Activated gamma-delta T cell treated with anti-CD3 and anti-CD28 coated beads, Interleukin-2, amount 50 U/mL, for 16 hours (primary cell): ENCODE measurements at regions not wholly inside any gene's neighbourhood (a gene's known extent, or its start where the extent isn't known, plus 50 kb on each side); places are given as distances from the start of the nearest gene placed in this dataset.

ENCODE experiments used
- DNase-seq: peaks from one replicate; pipeline ENCODE4 v3.0.0-alpha.2; 2020; ENCODE audit warnings: low read depth

DNA sequence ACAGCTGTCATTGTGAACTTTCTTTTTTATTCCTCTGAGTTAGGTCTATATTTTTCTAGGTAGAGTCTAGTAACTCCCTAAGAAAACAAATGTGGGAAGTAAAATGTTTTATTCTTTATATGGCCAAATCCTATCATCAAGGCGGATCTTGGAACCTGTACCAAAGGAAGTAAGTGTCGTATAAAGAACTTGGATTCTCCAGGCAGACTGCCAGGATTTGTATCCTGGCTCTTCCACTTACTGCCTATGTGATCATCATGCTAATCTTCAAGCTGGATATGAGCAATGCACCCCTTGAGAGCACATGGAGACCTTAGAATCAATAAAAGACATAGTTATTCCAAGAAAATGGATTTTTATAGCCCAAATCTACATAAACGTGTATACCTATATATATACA lies 286.5 kb downstream of the PCDH17 start:
- no peak for DNase-seq

- DNase-seq: no peak
These were observed 287.4 kb downstream of the PCDH17 start for GRCh38 chr13:57918913-57919312.

DNA sequence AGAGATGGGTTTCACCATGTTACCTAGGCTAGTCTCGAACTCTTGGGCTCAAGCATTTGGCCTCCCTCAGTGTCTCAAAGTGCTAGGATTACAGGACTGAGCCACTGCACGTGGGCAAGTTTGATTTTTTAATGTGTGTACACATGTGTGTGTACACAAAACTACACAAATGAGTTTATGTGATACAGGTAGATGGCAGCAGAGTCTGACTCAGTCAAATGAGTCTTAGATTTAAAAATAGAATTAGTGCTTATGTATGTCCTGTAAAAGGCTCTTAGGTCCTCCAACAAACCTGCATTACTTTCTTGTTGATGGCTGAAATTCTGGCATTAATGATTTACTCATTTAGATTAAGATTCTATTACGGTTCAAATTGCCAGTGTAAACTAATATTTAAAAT lies 293.7 kb downstream of the PCDH17 start:
- DNase-seq: no peak

DNA sequence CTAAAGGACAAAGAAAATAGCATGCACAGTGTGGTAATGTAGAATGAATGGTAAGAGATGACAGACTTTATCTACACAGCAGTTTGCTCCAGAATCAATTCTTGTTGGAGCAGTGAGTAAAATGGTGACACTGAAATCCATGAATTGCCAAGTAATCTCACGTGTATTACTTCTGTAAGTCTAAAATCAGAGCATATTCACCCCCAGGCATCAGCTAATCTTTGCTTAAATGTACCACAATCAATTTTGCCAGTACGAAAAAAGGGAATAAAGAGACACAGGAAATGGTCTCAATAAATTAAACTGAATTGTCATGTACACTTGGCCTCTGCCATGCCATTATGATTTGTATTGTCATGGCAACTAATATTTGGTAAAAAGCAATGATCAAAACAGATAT lies 294.2 kb downstream of the PCDH17 start:
- no peak for DNase-seq

- DNase-seq: no peak
These were observed 300.5 kb downstream of the PCDH17 start for GRCh38 chr13:57932061-57932460.

GRCh38 chr13:57933606-57934005 lies 302.1 kb downstream of the PCDH17 start:
- no peak for DNase-seq

DNA sequence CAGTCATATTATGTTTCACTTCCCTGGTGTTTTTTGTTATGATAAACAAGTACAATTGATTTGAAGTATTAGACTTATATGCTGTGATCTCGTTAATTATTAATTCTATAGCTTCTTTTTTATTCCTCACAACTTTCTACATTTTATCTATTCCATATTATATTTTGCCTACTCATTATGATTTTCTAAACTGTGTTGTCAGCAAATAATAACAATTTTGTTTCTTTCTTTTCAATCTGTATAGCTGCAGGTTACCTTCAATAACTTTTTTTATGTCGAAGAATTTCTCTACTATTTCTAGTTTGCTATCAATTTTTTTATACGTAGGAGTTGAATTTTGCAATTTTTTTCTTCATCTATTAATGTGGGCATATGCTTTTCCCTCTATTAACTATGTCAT lies 304.4 kb downstream of the PCDH17 start:
- DNase-seq: no peak

DNA sequence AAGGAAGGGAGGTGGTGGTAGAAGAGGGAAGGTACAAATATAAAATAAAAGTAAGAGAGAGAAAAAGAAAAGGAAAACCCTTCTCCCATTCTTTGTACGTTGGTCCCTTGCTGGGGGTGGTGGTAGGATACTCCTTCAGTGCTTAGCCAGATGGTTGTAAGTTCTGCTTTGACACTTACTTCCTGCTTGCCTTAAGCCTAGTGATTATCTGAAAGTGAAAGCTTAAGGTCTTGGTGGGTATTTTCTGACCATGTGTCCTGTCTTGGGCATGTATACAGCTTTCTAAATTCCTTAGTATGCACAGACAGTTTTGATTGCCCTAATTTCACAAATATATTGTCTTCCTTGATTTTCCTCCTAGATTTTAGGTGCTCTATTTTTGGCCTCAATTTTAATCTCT lies 314.8 kb downstream of the PCDH17 start:
- no peak for DNase-seq

GRCh38 chr13:57948884-57949283 lies 317.3 kb downstream of the PCDH17 start:
- no peak for DNase-seq

- no peak for DNase-seq
These were observed 338.4 kb downstream of the PCDH17 start for GRCh38 chr13:57969951-57970350.

DNA sequence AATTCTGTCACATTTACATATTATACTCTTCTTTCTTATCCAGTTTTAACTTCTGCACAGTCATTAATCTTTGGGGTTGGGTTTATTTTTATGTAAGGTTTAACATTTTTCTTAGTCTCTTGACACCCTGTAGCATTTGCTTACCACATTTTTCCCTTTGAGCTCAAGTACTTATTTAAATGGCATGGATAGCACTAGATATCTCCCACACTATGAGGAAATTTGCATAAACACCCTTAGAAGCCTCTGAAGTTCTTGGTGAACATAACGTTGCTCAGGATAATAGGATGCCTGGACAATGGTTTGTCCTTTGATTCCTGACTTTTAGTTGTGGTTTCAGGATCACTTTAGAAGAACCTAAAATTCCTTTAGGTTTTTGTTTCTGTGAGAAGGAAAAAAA lies 338.9 kb downstream of the PCDH17 start:
- DNase-seq: no peak

GRCh38 chr13:57982782-57983181 lies 351.2 kb downstream of the PCDH17 start:
- DNase-seq: no peak

DNA sequence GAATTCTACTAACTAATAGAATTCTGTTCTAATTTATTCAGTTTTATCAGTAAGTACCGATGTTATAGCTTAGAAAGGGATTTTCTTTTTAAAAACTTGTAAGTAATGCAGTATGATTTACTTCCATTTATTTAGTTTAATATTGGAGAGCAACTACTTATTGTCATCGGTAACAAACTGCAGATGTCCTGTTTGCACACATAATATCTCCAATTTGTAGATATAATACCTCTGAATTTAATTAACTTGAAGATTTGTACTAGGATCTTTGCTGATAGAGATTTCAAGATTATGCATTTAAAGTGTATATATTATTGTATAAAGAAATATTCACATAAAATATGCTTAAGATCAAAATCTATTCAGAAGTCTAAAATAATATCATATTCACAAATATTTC lies 356.7 kb downstream of the PCDH17 start:
- no peak for DNase-seq

DNA sequence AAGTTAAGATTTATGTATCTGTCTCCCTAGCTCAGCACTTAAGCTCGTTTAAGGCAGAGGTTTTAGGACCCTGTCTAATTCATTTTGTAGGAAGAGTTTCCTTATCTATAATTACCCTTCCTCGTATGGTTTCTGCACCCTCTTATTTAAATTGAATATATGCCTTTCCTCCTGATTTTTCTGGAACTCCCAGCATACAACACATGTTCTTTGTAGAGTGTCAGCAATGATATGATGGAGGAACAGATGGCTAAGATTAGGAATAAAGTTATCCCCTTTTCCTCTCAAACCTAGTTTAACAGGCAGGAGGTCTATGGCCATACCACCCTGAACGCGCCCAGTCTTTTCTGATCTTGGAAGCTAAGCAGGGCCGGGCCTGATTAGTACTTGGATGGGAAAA lies 359.5 kb downstream of the PCDH17 start:
- DNase-seq: no peak

DNA sequence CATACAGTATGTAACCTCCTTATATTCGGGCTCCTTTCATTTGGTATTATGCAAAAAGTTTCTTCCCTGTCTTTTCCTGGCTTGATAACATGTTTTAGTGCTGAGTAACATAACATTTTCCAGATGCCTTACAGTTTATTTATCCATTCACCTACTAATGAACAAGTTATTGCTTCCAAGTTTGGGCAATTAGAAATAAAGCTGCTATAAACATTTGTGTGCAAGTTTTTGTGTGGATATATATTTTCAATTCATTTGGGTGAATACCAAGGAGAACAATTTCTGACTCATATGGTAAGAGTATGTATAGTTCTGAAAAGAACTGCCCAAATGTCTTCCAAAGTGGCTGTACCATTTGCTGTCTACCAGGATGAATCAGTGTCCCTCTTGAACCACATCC lies 360.9 kb downstream of the PCDH17 start:
- no peak for DNase-seq

DNA sequence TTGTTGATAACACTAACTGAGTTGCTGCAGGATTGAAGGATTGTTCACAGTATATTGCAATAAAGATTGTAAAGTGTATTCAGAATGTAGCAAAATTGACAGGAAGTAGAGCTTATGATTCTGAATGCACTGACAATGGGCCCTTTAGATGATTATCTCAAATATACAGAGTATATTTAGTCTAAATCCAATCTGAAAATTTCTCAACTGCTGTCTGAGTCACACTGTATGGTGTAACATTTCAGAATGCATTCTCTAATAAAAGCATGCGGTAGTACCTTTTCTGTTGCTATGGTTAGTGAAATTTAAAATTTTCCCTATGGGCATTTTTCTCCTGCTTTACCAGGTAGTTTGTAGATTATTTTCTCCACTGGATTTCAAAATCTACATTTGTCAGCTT lies 365.2 kb downstream of the PCDH17 start:
- DNase-seq: no peak

DNA sequence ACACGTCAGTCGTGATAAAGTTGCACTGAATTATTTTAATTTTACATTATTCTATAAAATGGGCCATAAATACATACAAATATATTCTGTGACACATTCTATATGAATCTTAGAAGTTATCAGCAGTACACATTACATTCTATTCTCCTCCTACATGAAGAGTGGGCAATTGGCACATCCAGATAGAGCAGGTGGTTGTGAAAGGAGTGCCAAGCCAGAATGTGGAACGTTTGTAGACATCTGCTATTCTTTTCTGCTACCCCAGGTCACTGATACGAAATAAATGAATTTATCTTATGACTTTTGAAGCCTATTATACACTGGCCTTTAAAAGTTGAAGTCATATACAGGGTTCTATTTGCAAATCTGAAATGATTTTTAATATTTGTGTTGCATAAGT lies 373.2 kb downstream of the PCDH17 start:
- DNase-seq: no peak

DNA sequence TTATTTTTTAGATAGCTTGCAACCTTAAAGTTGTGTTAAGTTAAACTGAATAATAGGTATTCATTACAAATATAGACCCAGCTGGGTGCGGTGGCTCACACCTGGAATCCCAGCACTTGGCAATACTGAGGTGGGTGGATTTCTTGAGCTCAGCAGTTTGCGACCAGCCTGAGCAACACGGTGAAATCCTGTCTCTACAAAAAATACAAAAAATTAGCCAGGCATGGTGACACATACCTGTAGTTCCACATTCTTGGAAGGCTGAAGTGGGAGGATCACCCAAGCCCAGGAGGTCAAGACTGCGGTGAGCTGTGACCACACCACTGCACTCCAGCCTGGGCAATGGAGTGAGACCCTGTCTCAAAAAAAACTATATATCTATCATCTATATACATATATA lies 386.5 kb downstream of the PCDH17 start:
- no peak for DNase-seq

DNA sequence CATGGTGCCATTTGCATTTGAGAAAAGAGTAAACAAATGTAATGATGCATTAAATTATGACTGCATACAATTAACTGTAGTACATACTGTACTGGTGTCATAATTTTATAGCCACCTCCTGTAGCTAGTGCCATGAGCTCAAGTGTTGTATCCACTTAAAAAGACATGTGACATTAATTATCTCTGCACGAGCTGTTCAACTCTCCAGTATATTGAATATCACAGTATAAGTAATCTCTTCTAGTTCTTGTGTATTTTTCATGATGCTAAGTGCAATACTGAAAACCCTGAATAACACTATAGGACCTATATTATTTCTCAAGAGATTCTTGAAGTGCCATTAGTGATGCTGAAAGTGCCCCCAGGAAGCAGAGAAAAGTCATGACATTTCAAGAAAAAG lies 387.3 kb downstream of the PCDH17 start:
- no peak for DNase-seq

DNA sequence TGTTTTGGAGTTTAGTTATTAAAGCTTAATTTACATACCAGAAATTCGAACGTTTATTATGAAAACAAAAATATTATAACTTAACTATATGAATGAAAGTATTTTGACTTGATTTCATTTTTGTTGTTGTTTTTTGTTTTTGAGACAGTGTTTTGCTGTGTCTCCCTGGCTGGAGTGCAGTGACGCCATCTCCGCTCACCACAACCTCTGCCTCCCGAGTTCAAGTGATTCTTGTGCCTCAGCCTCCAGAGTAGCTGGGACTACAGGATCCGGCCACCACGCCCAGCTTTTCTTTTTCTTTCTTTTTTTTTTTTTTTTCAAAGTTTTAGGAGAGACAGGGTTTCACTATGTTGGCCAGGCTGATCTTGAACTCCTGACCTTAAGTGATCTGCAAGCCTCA lies 392.6 kb downstream of the PCDH17 start:
- no peak for DNase-seq

- DNase-seq: no peak
These were observed 394.3 kb downstream of the PCDH17 start for GRCh38 chr13:58025821-58026220.

DNA sequence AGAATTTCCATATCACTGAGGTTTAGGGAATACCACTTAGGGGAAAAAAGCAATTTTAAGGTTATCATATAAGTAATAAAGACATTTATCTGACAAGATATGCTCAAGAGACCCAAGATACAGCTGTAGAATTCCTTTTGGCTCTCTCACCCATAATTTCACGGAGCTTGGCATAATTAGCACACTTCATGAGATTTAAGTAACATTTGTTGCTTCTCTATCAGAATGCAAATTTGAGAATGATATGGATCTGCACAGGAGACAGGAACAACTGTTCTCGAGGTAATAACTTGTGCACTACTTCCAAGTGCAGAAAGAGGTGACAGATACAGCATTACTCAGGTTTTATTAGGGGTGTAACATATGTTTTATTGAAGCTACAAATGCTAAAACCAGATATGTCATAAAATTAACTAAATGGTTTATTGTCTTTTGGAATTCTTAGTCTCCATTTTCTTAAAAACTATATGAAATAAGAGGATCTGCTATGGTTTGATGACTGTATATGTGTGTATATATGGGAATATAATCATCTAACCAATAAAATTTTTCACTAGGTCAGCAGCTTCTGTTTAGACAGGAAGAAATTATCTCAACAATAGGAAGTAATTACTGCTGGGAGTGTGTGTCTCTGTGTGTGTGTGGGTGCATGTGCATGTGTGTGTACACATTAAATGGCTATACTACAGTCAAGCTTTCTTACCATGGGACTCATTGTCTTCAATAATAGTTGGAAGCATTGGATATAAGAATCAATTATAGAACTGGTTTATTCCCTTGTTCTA lies 401.3 kb downstream of the PCDH17 start:
- DNase-seq: no peak

GRCh38 chr13:58043971-58044370 lies 412.4 kb downstream of the PCDH17 start:
- DNase-seq: no peak

DNA sequence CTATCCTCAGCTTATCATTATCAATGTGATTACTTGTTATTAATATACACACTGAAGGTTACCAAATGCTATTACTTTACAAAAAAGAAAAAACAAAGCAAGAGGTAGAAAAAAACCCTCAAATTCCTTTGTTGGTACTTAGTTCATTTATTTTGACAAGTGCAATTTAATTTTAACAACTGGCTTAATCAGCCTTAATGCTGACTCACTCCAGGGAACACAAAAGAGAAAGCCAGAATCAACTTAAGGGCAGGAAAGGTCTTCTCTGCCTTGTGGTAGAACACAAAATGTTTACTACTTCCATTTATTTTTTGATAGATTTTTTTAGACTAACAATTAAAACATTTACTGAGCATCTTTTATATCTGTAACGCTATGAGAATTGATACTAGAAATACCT lies 417.1 kb downstream of the PCDH17 start:
- DNase-seq: no peak

- no peak for DNase-seq
These were observed 419.9 kb downstream of the PCDH17 start for GRCh38 chr13:58051396-58051795.
